ENCODE measurements at regions not wholly inside any gene's neighbourhood (a gene's known extent, or its start where the extent isn't known, plus 50 kb on each side); places are given as distances from the start of the nearest gene placed in this dataset.

DNA sequence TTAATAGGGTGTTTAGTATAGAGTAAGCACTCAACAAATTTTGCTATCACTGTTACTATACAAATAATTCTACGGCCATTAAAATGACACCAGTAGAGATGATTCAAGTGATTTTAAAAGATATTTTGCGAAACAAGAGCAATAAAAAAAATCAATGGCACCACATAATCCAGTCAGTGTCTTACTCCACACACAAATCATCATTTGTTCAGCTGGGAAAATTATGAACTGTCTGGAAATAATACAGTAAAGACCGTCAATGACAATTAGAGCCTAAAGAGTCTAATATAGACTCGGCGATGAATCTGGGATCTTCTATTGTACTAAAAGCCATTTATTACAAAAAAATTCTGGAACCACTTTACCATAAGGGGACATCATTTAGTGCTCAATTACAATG lies 270.5 kb downstream of the ARRDC4 start:
- H3K27me3 ChIP-seq: no peaks in the 10 kb centered on the region
- H3K27ac ChIP-seq: no peak overlapping the region
- 82% methylated on average over 5 of the region's 5 CpGs for WGBS
- no peak for DNase-seq (ENCODE audit: low spot score in 2 of 2)
- H3K36me3 ChIP-seq: no peaks in the 10 kb centered on the region
- H3K9me3 ChIP-seq: no peaks in the 10 kb centered on the region
- no peak overlapping the region for H3K4me3 ChIP-seq
- H3K4me1 ChIP-seq: no peaks in the 10 kb centered on the region
- TF ChIP-seq POLR2AphosphoS5 (IDR thresholded peaks at IDR 0.05) (no peak), EP300 (IDR thresholded peaks at IDR 0.05) (no peak), POLR2A (IDR thresholded peaks at IDR 0.05) (no peak)
- TF ChIP-seq, protein P1, sequence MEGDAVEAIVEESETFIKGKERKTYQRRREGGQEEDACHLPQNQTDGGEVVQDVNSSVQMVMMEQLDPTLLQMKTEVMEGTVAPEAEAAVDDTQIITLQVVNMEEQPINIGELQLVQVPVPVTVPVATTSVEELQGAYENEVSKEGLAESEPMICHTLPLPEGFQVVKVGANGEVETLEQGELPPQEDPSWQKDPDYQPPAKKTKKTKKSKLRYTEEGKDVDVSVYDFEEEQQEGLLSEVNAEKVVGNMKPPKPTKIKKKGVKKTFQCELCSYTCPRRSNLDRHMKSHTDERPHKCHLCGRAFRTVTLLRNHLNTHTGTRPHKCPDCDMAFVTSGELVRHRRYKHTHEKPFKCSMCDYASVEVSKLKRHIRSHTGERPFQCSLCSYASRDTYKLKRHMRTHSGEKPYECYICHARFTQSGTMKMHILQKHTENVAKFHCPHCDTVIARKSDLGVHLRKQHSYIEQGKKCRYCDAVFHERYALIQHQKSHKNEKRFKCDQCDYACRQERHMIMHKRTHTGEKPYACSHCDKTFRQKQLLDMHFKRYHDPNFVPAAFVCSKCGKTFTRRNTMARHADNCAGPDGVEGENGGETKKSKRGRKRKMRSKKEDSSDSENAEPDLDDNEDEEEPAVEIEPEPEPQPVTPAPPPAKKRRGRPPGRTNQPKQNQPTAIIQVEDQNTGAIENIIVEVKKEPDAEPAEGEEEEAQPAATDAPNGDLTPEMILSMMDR (IDR thresholded peaks at IDR 0.05): no peak

- no peak overlapping the region for H3K27ac ChIP-seq
These were observed 271.4 kb downstream of the ARRDC4 start for GRCh38 chr15:98231696-98232440.

DNA sequence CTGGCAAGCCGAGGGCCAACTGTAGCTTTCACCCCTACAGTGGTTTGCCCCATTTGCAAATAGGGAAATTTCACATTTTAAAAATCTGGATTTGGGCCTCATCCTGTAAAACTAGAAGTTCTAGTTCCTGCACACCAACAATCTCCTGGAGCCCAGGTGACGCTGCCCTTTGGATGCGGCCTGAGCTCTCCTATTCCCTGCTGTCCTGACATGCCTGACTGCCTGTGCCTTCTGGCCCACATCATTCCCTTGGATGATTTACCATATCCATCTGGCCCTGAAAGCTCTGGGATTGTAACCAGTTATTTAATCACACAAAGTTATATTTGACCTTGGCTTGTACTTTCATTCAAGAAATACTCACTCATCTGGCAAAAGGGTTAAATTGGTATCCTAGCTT lies 272.3 kb downstream of the ARRDC4 start:
- Histone ChIP-seq H3K9me3 (no peaks in the 10 kb centered on the region), H3K4me3 (no peak overlapping the region), H3K27ac (no peak overlapping the region), H3K27me3 (peaks cover 2% of the 10 kb centered on the region), H3K4me1 (no peaks in the 10 kb centered on the region), H3K36me3 (no peaks in the 10 kb centered on the region)
- TF ChIP-seq, protein P1 (IDR thresholded peaks at IDR 0.05): no peak
- TF ChIP-seq POLR2A (IDR thresholded peaks at IDR 0.05): no peak
- WGBS: 54% methylated on average over 3 of the region's 3 CpGs
- no peak for DNase-seq (ENCODE audit: low spot score in 2 of 2)

More at GRCh38 chr15:98231696-98232440, 271.4 kb downstream of the ARRDC4 start:
- Histone ChIP-seq H3K27me3 (peaks cover under 1% of the 10 kb centered on the region), H3K4me3 (no peak overlapping the region), H3K4me1 (no peaks in the 10 kb centered on the region), H3K9me3 (no peaks in the 10 kb centered on the region), H3K36me3 (no peaks in the 10 kb centered on the region)
- TF ChIP-seq, protein P1 (IDR thresholded peaks at IDR 0.05): no peak
- no peak for TF ChIP-seq POLR2A (IDR thresholded peaks at IDR 0.05)
- no peak for TF ChIP-seq POLR2AphosphoS5 (IDR thresholded peaks at IDR 0.05)
- no peak for TF ChIP-seq EP300 (IDR thresholded peaks at IDR 0.05)
- no peak for DNase-seq (ENCODE audit: low spot score in 2 of 2)
- 80% methylated on average over 8 of the region's 8 CpGs for WGBS

DNA sequence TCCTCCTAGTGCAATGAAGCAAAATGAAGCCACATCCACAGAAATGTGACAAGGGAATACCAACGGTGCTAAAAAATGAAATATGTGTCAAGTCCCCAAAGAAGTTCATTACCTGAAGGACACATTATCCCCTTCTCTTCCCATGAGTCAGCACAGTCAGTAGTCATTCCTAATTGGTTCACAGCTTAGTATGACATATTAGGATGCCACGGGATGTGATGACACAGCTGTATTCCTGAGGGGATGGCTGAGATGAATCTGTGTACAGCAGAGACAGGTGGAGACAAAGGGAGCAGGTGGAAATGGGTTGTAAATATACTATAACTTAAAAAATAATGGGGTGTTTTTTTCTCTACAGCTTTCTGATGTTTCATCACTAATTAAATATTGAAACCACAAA lies 273.4 kb downstream of the ARRDC4 start:
- Histone ChIP-seq H3K9me3 (no peaks in the 10 kb centered on the region), H3K27me3 (peaks cover 2% of the 10 kb centered on the region), H3K4me3 (no peak overlapping the region), H3K4me1 (no peaks in the 10 kb centered on the region), H3K27ac (no peak overlapping the region), H3K36me3 (no peaks in the 10 kb centered on the region)
- TF ChIP-seq, protein P1 (IDR thresholded peaks at IDR 0.05): no peak
- no peak for TF ChIP-seq POLR2A (IDR thresholded peaks at IDR 0.05)
- TF ChIP-seq EP300 (IDR thresholded peaks at IDR 0.05): no peak
- TF ChIP-seq POLR2AphosphoS5 (IDR thresholded peaks at IDR 0.05): no peak
- 71% methylated on average over 2 of the region's 2 CpGs for WGBS
- no peak for DNase-seq (ENCODE audit: low spot score in 2 of 2)

- Histone ChIP-seq H3K27me3 (peaks cover 2% of the 10 kb centered on the region), H3K4me3 (no peak overlapping the region), H3K4me1 (no peaks in the 10 kb centered on the region), H3K36me3 (no peaks in the 10 kb centered on the region), H3K27ac (no peak overlapping the region), H3K9me3 (no peaks in the 10 kb centered on the region)
- WGBS: 0% methylated on average over 1 of the region's 1 CpG
- TF ChIP-seq, protein P1 (IDR thresholded peaks at IDR 0.05): no peak
- no peak for TF ChIP-seq POLR2A (IDR thresholded peaks at IDR 0.05)
- no peak for DNase-seq (ENCODE audit: low spot score in 2 of 2)
These were observed 279.8 kb downstream of the ARRDC4 start for GRCh38 chr15:98240303-98240702.

Data from suprapubic skin (tissue), 4 donors.